GM23248 (cell line): ENCODE measurements at regions not wholly inside any gene's neighbourhood (a gene's known extent, or its start where the extent isn't known, plus 50 kb on each side); places are given as distances from the start of the nearest gene placed in this dataset.

Source experiments
- DNase-seq: peaks from one replicate; pipeline ENCODE4 v3.0.0-alpha.2; 2015
- H2AFZ ChIP-seq: fragments of 200-600 bp; sonication (generic); 2 replicates; pipeline ENCODE4 v1.6.1; 2016; ENCODE audit warnings: antibody characterized with exemption
- H3F3A ChIP-seq: fragments of 200-600 bp; sonication (generic); 2 replicates; pipeline ENCODE4 v1.6.1; 2016; ENCODE audit warnings: mild to moderate bottlenecking, antibody characterized with exemption, mixed run types; ENCODE audit not compliant: insufficient read depth
- H3K27ac ChIP-seq: fragments of 200-600 bp; sonication (generic); 2 replicates; pipeline ENCODE4 v1.5.1; 2016; ENCODE audit warnings: mild to moderate bottlenecking
- H3K27me3 ChIP-seq: fragments of 200-600 bp; sonication (generic); replicated peaks from 2 replicates; pipeline ENCODE4 v1.6.1; 2016; ENCODE audit warnings: mild to moderate bottlenecking; ENCODE audit not compliant: insufficient read depth
- H3K36me3 ChIP-seq: fragments of 200-600 bp; sonication (generic); 2 replicates; pipeline ENCODE4 v1.6.1; 2016; ENCODE audit warnings: low read depth, mild to moderate bottlenecking
- H3K4me1 ChIP-seq: fragments of 200-600 bp; sonication (generic); 2 replicates; pipeline ENCODE4 v1.6.1; 2016; ENCODE audit warnings: mild to moderate bottlenecking; ENCODE audit not compliant: insufficient read depth
- H3K4me2 ChIP-seq: fragments of 200-600 bp; sonication (generic); one replicate; pipeline ENCODE4 v1.6.1; 2016; ENCODE audit warnings: mild to moderate bottlenecking; ENCODE audit not compliant: unreplicated experiment
- H3K4me3 ChIP-seq: fragments of 200-600 bp; sonication (generic); 2 replicates; pipeline ENCODE4 v1.5.1; 2016; ENCODE audit warnings: mild to moderate bottlenecking
- H3K79me2 ChIP-seq: fragments of 200-600 bp; sonication (generic); 2 replicates; pipeline ENCODE4 v1.6.1; 2016; ENCODE audit warnings: mild to moderate bottlenecking; ENCODE audit not compliant: insufficient read depth
- H3K9ac ChIP-seq: fragments of 200-600 bp; sonication (generic); 2 replicates; pipeline ENCODE4 v1.6.1; 2016; ENCODE audit warnings: mild to moderate bottlenecking
- H3K9me2 ChIP-seq: fragments of 200-600 bp; sonication (generic); 2 replicates; pipeline ENCODE4 v1.6.1; 2016; ENCODE audit warnings: mixed run types, mild to moderate bottlenecking, moderate library complexity; ENCODE audit not compliant: insufficient read depth
- H3K9me3 ChIP-seq: fragments of 200-600 bp; sonication (generic); one replicate; pipeline ENCODE4 v1.6.1; 2017; ENCODE audit warnings: low read depth
- H4K20me1 ChIP-seq: fragments of 200-600 bp; sonication (generic); 2 replicates; pipeline ENCODE4 v1.6.0; 2016; ENCODE audit not compliant: insufficient read depth
- EZH2 ChIP-seq: fragments of 200-600 bp; sonication (generic); IDR thresholded peaks from 2 replicates; pipeline ENCODE4 v1.6.1; 2018; ENCODE audit warnings: antibody characterized with exemption, mild to moderate bottlenecking; ENCODE audit not compliant: insufficient read depth, poor library complexity, severe bottlenecking
- EZH2phosphoT487 ChIP-seq: fragments of 200-600 bp; sonication (generic); IDR thresholded peaks from 2 replicates; pipeline ENCODE4 v1.6.1; 2018; ENCODE audit warnings: antibody characterized with exemption, moderate library complexity, mild to moderate bottlenecking, low read depth; ENCODE audit not compliant: insufficient read depth
- WGBS, 2 experiments: methylation state at CpG; one replicate each; pipeline ENCODE4 v1.1.6; 2015 to 2017; ENCODE audit warnings: low lambda C conversion rate in 2 of 2, low coverage in 1 of 2; ENCODE audit errors: missing lambda C conversion rate in 2 of 2; 5-methylcytosine and 5-hydroxymethylcytosine counted together
- in situ Hi-C: fragments of 300-500 bp; cut with MboI; formaldehyde crosslinking; loops from 2 replicates; pipeline ENCODE4 v1.15.0; 2020

GRCh38 chr15:69661871-69662644, 209.4 kb downstream of the RPLP1 start:
- Histone ChIP-seq H3K9me2 (no peaks in the 10 kb centered on the region), H3K9ac (no peak overlapping the region), H3K36me3 (no peaks in the 10 kb centered on the region), H3K27me3 (peaks cover 21% of the 10 kb centered on the region), H2AFZ (no peak overlapping the region), H3F3A (no peaks in the 10 kb centered on the region), H3K4me1 (no peaks in the 10 kb centered on the region), H3K4me3 (no peak overlapping the region), H3K9me3 (no peaks in the 10 kb centered on the region), H3K27ac (no peak overlapping the region), H3K79me2 (no peaks in the 10 kb centered on the region), H4K20me1 (no peaks in the 10 kb centered on the region), H3K4me2 (no peak overlapping the region)
- no peak for DNase-seq
- TF ChIP-seq EZH2 (no peak), EZH2phosphoT487 (no peak)
- in situ Hi-C loops, result no loop called here
- 45 to 55% methylated on average over 8 to 9 of the region's 9 CpGs for WGBS, 2 experiments

DNA sequence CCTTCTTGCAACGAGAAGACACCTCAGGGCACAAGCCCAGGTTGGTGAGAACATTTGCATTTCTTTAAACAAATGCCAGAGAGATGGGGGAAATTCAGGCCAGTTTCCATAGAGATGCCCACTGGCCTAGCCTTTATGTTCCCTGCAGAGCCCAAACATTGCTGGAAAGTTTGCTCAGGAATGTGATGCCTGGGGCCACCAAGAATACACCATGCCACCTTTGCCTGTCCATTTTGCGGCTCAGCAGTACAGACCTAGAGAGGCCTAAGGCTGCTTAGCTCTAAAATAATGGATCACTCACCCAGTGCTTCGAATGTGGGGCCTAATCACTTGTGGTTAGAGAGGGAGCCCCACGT, 210.0 kb downstream of the RPLP1 start:
- Histone ChIP-seq H3K9ac (no peak overlapping the region), H3F3A (no peaks in the 10 kb centered on the region), H3K9me3 (no peaks in the 10 kb centered on the region), H2AFZ (no peak overlapping the region), H3K79me2 (no peaks in the 10 kb centered on the region), H3K4me1 (no peaks in the 10 kb centered on the region), H3K4me2 (no peak overlapping the region), H3K4me3 (no peak overlapping the region), H4K20me1 (no peaks in the 10 kb centered on the region), H3K9me2 (no peaks in the 10 kb centered on the region), H3K36me3 (no peaks in the 10 kb centered on the region), H3K27ac (no peak overlapping the region), H3K27me3 (peaks cover 18% of the 10 kb centered on the region)
- in situ Hi-C loops, result no loop called here
- WGBS, 2 experiments, result 51 to 54% methylated on average over 4 of the region's 4 CpGs
- TF ChIP-seq EZH2, result no peak
- DNase-seq, result no peak

DNA sequence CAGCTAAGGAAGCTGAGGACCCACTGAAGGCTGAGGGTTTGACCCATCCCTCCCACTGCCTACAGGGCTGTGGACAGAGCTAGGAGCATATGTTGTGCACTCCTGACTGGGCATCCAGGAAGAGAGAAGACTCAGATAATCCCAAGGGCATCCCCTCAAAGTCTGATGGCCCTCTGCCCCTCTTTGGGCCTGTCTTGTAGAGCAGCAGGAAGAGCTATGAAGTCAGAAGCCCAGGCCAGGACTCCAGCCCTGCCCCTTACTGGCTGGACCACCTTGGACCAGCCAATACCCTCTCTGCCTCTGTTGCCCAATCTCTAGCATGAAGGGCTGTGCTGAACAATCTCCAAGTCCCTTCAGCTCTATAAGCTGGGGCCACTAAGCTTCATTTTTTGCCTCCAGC, 210.8 kb downstream of the RPLP1 start:
- TF ChIP-seq EZH2phosphoT487 (no peak), EZH2 (no peak)
- in situ Hi-C loops, result no loop called here

DNA sequence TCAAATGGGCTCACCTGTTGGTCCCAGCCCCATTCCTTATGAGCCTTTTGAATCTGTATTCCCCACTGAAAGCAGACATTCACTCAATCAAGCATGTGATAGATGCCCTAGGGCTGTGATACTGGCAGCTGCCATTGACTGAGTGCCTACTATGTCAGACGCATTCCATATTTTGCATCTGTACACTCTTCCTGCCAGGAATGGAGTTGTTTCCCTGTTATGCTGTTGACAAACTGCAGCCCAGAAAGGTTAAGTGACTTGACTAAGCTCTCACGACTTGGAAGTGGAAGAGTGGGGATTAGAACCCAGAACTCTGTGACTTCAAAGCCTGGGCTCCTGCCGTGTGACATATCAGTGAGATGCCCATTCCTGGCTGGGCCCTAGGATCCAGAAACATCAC, 211.4 kb downstream of the RPLP1 start:
- H3K4me2 ChIP-seq, result no peak overlapping the region
- no peaks in the 10 kb centered on the region for H4K20me1 ChIP-seq
- in situ Hi-C loops, result no loop called here
- peaks cover 12% of the 10 kb centered on the region for H3K27me3 ChIP-seq
- WGBS, 2 experiments, result 57 to 61% methylated on average over 3 of the region's 3 CpGs
- TF ChIP-seq EZH2phosphoT487, result no peak
- no peak for TF ChIP-seq EZH2
- H2AFZ ChIP-seq, result no peak overlapping the region
- no peaks in the 10 kb centered on the region for H3K4me1 ChIP-seq
- no peaks in the 10 kb centered on the region for H3K36me3 ChIP-seq
- no peak overlapping the region for H3K9ac ChIP-seq
- H3K9me2 ChIP-seq, result no peaks in the 10 kb centered on the region
- no peaks in the 10 kb centered on the region for H3K79me2 ChIP-seq
- no peak for DNase-seq
- no peaks in the 10 kb centered on the region for H3F3A ChIP-seq
- no peaks in the 10 kb centered on the region for H3K9me3 ChIP-seq
- no peak overlapping the region for H3K27ac ChIP-seq
- no peak overlapping the region for H3K4me3 ChIP-seq

More for the DNA sequence above, 210.8 kb downstream of the RPLP1 start:
- no peak overlapping the region for H3K4me2 ChIP-seq
- H3K9me3 ChIP-seq, result no peaks in the 10 kb centered on the region
- no peak overlapping the region for H2AFZ ChIP-seq
- no peaks in the 10 kb centered on the region for H3K36me3 ChIP-seq
- H3F3A ChIP-seq, result no peaks in the 10 kb centered on the region
- no peaks in the 10 kb centered on the region for H3K9me2 ChIP-seq
- H3K9ac ChIP-seq, result no peak overlapping the region
- DNase-seq, result no peak
- H3K79me2 ChIP-seq, result no peaks in the 10 kb centered on the region
- H3K27ac ChIP-seq, result no peak overlapping the region
- no peaks in the 10 kb centered on the region for H4K20me1 ChIP-seq
- H3K4me3 ChIP-seq, result no peak overlapping the region
- peaks cover 17% of the 10 kb centered on the region for H3K27me3 ChIP-seq
- no peaks in the 10 kb centered on the region for H3K4me1 ChIP-seq
